Transverse colon (tissue), 3 donors: ENCODE measurements at regions not wholly inside any gene's neighbourhood (a gene's known extent, or its start where the extent isn't known, plus 50 kb on each side); places are given as distances from the start of the nearest gene placed in this dataset.

Source experiments
- POLR2A ChIP-seq: fragments of 450-650 bp; IDR thresholded peaks from one replicate; pipeline ENCODE4 v1.6.1; 2016; ENCODE audit warnings: antibody characterized with exemption, mild to moderate bottlenecking, moderate library complexity
- TF ChIP-seq, protein P1 (sequence below), 5 experiments: fragments of 200-600 bp in 3 of 5; fragments of 450-650 bp in 2 of 5; sonication (generic) in 3 of 5; IDR thresholded peaks; 1 replicate in 2 of 5; 2 replicates in 3 of 5; pipeline ENCODE4 v1.5.1; 2016 to 2017; ENCODE audit warnings: antibody characterized with exemption in 5 of 5, inconsistent platforms in 3 of 5, mild to moderate bottlenecking in 2 of 5, moderate library complexity in 1 of 5

DNA sequence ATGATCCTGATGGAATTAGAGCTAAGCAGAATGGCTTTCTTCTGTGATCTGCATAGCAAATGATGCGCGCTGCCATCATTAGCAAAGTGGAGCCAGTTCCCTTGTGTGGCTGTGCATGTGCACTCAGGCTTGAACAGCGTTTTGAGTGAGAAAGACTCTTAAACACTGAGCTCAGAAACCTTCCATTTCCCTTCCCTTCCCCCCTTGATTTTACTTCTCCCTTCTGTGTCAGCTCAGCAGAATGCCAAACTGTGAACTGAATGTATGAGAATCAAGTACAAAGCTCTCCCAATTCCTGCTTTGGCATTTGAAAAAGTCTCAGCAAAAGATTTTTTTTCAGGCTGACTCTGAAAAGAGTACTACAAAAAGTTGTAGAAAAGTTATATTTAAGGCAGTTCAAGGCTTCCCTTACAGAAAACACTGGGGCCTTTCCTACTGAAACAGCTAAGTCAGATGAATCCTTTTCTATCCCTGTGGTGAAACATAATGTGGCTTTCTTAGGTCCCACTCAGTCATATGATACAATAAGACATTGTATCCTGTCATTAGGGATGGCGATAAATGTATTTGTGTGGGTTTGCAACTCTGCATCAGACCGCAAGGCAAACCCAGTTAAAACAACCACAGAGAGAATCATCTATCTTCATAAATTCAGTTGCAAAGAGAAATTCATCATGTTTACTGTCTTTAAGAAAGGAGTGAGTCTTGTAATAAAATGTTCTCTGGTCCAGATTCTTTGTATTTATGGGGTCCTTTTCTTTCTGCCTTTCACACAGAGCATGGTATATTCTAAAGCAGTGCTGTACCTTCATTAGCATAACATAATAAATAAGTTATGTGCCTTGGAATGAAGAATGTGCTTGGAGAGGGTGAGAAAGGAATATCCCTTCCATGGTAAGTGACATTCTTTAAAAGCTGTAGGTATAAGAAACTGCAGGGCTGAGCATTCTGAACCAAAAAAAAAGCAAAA is 222.6 kb downstream of the CAAP1 start:
- TF ChIP-seq, protein P1, sequence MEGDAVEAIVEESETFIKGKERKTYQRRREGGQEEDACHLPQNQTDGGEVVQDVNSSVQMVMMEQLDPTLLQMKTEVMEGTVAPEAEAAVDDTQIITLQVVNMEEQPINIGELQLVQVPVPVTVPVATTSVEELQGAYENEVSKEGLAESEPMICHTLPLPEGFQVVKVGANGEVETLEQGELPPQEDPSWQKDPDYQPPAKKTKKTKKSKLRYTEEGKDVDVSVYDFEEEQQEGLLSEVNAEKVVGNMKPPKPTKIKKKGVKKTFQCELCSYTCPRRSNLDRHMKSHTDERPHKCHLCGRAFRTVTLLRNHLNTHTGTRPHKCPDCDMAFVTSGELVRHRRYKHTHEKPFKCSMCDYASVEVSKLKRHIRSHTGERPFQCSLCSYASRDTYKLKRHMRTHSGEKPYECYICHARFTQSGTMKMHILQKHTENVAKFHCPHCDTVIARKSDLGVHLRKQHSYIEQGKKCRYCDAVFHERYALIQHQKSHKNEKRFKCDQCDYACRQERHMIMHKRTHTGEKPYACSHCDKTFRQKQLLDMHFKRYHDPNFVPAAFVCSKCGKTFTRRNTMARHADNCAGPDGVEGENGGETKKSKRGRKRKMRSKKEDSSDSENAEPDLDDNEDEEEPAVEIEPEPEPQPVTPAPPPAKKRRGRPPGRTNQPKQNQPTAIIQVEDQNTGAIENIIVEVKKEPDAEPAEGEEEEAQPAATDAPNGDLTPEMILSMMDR (IDR thresholded peaks at IDR 0.05) = no peak
- TF ChIP-seq POLR2A = no peak
